Nephron progenitor cell (in vitro differentiated cells): ENCODE measurements at regions not wholly inside any gene's neighbourhood (a gene's known extent, or its start where the extent isn't known, plus 50 kb on each side); places are given as distances from the start of the nearest gene placed in this dataset.

Experiments used
- DNase-seq: peaks from one replicate; pipeline ENCODE4 v3.0.0; 2021
- H3K27ac Mint-ChIP-seq: 2 replicates; pipeline ENCODE4 v1.8.0; 2021; ENCODE audit warnings: mild to moderate bottlenecking, moderate library complexity, mixed read lengths
- H3K27me3 Mint-ChIP-seq: 2 replicates; pipeline ENCODE4 v1.8.0; 2021; ENCODE audit warnings: mild to moderate bottlenecking, low read depth, mixed read lengths; ENCODE audit not compliant: poor library complexity
- H3K36me3 Mint-ChIP-seq: 2 replicates; pipeline ENCODE4 v1.8.0; 2021; ENCODE audit warnings: low read depth, mixed read lengths
- H3K4me1 Mint-ChIP-seq: 2 replicates; pipeline ENCODE4 v1.8.0; 2021; ENCODE audit warnings: mixed read lengths
- H3K4me3 Mint-ChIP-seq: 2 replicates; pipeline ENCODE4 v1.8.0; 2021; ENCODE audit warnings: mild to moderate bottlenecking, moderate library complexity, mixed read lengths
- H3K9me3 Mint-ChIP-seq: 2 replicates; pipeline ENCODE4 v1.8.0; 2021; ENCODE audit warnings: mild to moderate bottlenecking, moderate library complexity, mixed read lengths
- TF ChIP-seq, protein P1 (sequence below): fragments of 200-600 bp; sonication (generic); IDR thresholded peaks from 2 replicates; pipeline ENCODE4 v1.5.0; 2021; ENCODE audit warnings: antibody characterized with exemption

DNA sequence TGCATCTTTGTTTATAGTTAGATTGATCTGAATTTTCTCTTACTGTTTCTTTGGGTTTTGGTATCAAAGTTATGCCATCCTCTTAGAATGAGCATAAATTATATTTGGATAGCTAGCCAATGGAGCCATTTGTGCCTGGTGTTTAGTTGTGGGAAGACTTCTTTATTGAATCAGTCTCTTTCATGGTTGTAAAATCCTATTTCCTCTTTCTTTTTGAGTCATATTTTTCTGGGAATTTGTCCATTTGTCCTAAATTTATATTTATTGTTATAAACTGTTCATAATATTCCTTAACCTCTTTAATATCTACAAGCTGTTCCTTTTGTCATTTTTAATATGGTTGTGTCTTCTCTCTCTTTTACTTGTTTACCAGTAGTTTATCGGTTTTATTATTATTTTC is 462.5 kb downstream of the AEBP2 start:
- Mint-ChIP-seq H3K9me3 (no peaks in the 10 kb centered on the region), H3K36me3 (no peaks in the 10 kb centered on the region), H3K4me3 (no peak overlapping the region), H3K27me3 (peaks cover 6% of the 10 kb centered on the region), H3K4me1 (no peaks in the 10 kb centered on the region), H3K27ac (no peak overlapping the region)
- TF ChIP-seq, protein P1, sequence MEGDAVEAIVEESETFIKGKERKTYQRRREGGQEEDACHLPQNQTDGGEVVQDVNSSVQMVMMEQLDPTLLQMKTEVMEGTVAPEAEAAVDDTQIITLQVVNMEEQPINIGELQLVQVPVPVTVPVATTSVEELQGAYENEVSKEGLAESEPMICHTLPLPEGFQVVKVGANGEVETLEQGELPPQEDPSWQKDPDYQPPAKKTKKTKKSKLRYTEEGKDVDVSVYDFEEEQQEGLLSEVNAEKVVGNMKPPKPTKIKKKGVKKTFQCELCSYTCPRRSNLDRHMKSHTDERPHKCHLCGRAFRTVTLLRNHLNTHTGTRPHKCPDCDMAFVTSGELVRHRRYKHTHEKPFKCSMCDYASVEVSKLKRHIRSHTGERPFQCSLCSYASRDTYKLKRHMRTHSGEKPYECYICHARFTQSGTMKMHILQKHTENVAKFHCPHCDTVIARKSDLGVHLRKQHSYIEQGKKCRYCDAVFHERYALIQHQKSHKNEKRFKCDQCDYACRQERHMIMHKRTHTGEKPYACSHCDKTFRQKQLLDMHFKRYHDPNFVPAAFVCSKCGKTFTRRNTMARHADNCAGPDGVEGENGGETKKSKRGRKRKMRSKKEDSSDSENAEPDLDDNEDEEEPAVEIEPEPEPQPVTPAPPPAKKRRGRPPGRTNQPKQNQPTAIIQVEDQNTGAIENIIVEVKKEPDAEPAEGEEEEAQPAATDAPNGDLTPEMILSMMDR, result no peak
- no peak for DNase-seq

GRCh38 chr12:19904819-19905218 is 463.5 kb upstream of the PDE3A start:
- Mint-ChIP-seq H3K27me3 (peaks cover under 1% of the 10 kb centered on the region), H3K36me3 (no peaks in the 10 kb centered on the region), H3K9me3 (no peaks in the 10 kb centered on the region), H3K4me1 (no peaks in the 10 kb centered on the region), H3K27ac (no peak overlapping the region), H3K4me3 (no peak overlapping the region)
- no peak for DNase-seq
- TF ChIP-seq, protein P1, result no peak

DNA sequence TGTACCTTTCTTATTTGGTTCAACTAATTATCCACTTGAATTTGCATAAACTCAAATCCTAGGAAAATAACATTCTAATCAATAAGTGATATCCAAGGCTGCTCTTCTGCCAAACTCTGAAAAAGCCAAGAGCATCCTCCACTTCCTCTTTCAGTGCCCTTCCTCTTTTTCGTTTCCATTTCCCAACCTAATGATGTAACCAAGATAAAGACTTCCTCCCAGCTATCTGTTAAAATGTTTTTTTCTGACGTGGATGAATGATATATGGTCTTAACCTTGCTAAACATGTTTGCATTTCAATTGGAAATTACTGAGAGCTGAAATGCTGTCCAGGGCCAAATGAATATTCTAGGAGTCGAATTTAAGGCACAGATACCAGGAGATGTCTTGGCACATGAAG is 459.5 kb upstream of the PDE3A start:
- peaks cover 3% of the 10 kb centered on the region for H3K27me3 Mint-ChIP-seq
- peaks cover 10% of the 10 kb centered on the region for H3K4me1 Mint-ChIP-seq
- H3K27ac Mint-ChIP-seq, result no peak overlapping the region
- TF ChIP-seq, protein P1, result no peak
- no peaks in the 10 kb centered on the region for H3K9me3 Mint-ChIP-seq
- no peaks in the 10 kb centered on the region for H3K36me3 Mint-ChIP-seq
- H3K4me3 Mint-ChIP-seq, result no peak overlapping the region
- no peak for DNase-seq

DNA sequence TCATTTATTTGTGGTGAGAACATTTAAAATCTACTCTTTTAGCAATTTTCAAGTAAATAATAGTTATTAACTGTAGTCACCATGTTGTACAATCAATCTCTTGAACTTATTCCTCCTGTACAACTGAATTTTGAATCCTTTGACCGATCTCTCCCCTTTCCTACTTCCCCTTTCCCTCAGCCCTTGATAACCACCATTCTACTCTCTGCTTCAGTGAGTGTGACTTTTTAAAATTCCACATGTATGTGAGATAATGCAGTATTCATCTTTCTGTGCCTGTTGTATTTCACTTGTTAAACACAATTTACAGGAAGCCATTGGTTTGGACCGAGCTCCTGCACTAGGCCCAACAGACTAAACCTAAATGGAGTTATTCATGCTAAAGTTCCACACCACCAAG is 458.9 kb upstream of the PDE3A start:
- Mint-ChIP-seq H3K4me3 (no peak overlapping the region), H3K9me3 (no peaks in the 10 kb centered on the region), H3K36me3 (no peaks in the 10 kb centered on the region), H3K27me3 (peaks cover 3% of the 10 kb centered on the region), H3K4me1 (peaks cover 16% of the 10 kb centered on the region), H3K27ac (no peak overlapping the region)
- DNase-seq, result no peak
- TF ChIP-seq, protein P1, result no peak

DNA sequence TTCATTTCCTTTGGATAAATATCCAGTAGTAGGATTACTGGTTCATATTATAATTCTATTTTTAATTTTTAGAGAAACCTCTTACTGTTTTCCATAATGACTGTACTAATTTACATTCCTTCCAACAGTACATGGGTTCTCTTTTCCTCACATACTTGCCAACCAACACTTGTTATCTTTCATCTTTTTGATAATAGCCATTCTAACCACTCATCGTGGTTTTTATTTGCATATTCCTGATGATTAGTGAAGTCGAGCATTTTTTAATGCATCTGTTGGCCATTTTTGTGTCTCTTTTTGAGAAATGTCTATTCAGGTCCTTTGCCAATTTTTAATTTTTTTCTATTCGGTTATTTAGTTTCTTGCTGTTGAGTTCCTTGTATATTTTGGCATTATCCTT is 457.7 kb upstream of the PDE3A start:
- no peak for DNase-seq
- H3K4me3 Mint-ChIP-seq, result no peak overlapping the region
- peaks cover 3% of the 10 kb centered on the region for H3K27me3 Mint-ChIP-seq
- H3K36me3 Mint-ChIP-seq, result no peaks in the 10 kb centered on the region
- no peaks in the 10 kb centered on the region for H3K9me3 Mint-ChIP-seq
- TF ChIP-seq, protein P1, result no peak
- peaks cover 29% of the 10 kb centered on the region for H3K4me1 Mint-ChIP-seq
- H3K27ac Mint-ChIP-seq, result no peak overlapping the region

- DNase-seq, result no peak
- TF ChIP-seq, protein P1, result no peak
- H3K4me1 Mint-ChIP-seq, result peaks cover 44% of the 10 kb centered on the region
- H3K36me3 Mint-ChIP-seq, result no peaks in the 10 kb centered on the region
- no peak overlapping the region for H3K4me3 Mint-ChIP-seq
- H3K9me3 Mint-ChIP-seq, result no peaks in the 10 kb centered on the region
- peaks cover 3% of the 10 kb centered on the region for H3K27me3 Mint-ChIP-seq
- H3K27ac Mint-ChIP-seq, result peak overlapping the region; percentile 53
These were observed 455.3 kb upstream of the PDE3A start for GRCh38 chr12:19912991-19913390.
